H1 (cell line): ENCODE measurements at regions not wholly inside any gene's neighbourhood (a gene's known extent, or its start where the extent isn't known, plus 50 kb on each side); places are given as distances from the start of the nearest gene placed in this dataset.

Source experiments
- CHD7 ChIP-seq: fragments of 300-600 bp; sonication (generic); IDR thresholded peaks from 2 replicates; pipeline ENCODE4 v1.7.1; 2012; ENCODE audit warnings: low read length, moderate library complexity, mild to moderate bottlenecking, inconsistent platforms; ENCODE audit not compliant: insufficient replicate concordance
- CTBP2 ChIP-seq: IDR thresholded peaks from 2 replicates; pipeline ENCODE4 v1.7.0; 2011; ENCODE audit warnings: borderline replicate concordance, mild to moderate bottlenecking, moderate library complexity, mixed read lengths, low read length; ENCODE audit not compliant: insufficient read depth, insufficient read length
- KDM5A ChIP-seq: fragments of 200-600 bp; IDR thresholded peaks from 2 replicates; pipeline ENCODE4 v1.7.1; 2012; ENCODE audit warnings: mild to moderate bottlenecking, low read length, inconsistent platforms, mixed read lengths
- TAF1 ChIP-seq: IDR thresholded peaks from 2 replicates; pipeline ENCODE4 v1.6.1; 2011; ENCODE audit warnings: mild to moderate bottlenecking, low read depth, low read length
- USF2 ChIP-seq: IDR thresholded peaks from 2 replicates; pipeline ENCODE4 v1.6.1; 2011; ENCODE audit warnings: low read length, improper control_type of control experiment

DNA sequence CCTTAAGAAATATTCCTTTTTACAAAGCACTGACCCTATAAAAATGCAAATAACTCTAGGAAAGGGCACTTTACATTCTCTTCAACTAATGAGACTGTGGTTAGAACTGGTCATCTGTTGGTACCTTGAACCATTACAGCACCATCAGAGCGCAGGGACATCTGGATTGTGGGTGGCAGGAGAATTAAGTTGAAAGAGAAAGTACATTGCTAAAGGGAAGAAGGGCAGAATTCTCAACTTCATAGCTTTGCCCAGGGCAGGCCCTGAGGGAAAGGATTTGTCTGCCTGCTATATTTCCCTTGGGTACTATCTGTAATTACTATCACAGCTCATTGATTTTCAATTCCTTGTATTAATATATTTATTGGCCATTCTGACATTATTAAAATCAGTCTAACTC is 196.8 kb downstream of the KLF12 start (continued):
- TF ChIP-seq CHD7 (no peak), USF2 (no peak), TAF1 (no peak), CTBP2 (no peak), KDM5A (no peak)
